Breast epithelium (tissue), 3 donors: ENCODE measurements at regions not wholly inside any gene's neighbourhood (a gene's known extent, or its start where the extent isn't known, plus 50 kb on each side); places are given as distances from the start of the nearest gene placed in this dataset.
"Not testable (repeated sequence)": the region's sequence is repeated elsewhere in the genome, so short reads cannot be mapped to it uniquely, and the experiment has no call there.

ENCODE experiments used
- CTCF ChIP-seq, 3 donors: fragments of 450-650 bp; IDR thresholded peaks; one replicate each; pipeline ENCODE4 v1.5.1; 2016 to 2017; ENCODE audit warnings: antibody characterized with exemption in 3 of 3, mild to moderate bottlenecking in 3 of 3, moderate library complexity in 3 of 3
- POLR2AphosphoS5 ChIP-seq, 3 donors: sonication (generic); formaldehyde crosslinking; IDR thresholded peaks; one replicate each; pipeline ENCODE4 v1.6.1; 2017; ENCODE audit warnings: antibody characterized with exemption in 3 of 3

- not testable (repeated sequence) for TF ChIP-seq POLR2AphosphoS5, CTCF (IDR thresholded peaks at IDR 0.05)
Measured at GRCh38 chr4:49153011-49153410, 166.9 kb downstream of the CWH43 start.
